ENCODE measurements at regions not wholly inside any gene's neighbourhood (a gene's known extent, or its start where the extent isn't known, plus 50 kb on each side); places are given as distances from the start of the nearest gene placed in this dataset.

DNA sequence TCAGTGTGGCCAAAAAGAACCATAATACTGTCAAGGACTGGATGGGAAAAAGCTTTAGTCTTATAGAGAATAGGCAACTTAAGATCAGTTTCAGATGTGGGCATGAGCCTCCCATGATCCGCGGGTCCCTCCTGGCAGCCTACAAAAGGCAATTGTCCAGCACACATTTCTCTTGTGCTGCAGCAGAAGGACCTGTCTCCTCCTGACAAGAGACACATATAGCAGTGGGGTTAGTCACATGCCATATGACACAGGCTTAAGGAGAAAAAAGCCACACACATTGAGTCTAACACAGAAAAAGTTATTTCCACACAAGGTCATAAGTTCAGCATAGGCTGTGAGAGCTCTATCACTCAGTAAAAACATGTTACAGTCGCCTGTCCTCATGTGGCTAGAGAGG is 1378.7 kb upstream of the PRR20A start:
- 68 to 71% methylated on average over 3 of the region's 3 CpGs for WGBS, 2 donors
- no peak for TF ChIP-seq POLR2A (IDR thresholded peaks at IDR 0.05)
- no peak for TF ChIP-seq CTCF (IDR thresholded peaks at IDR 0.05)

GRCh38 chr13:55777612-55778011 is 1363.1 kb upstream of the PRR20A start:
- TF ChIP-seq POLR2A (IDR thresholded peaks at IDR 0.05) (no peak), CTCF (IDR thresholded peaks at IDR 0.05) (no peak)
- Histone ChIP-seq H3K27me3 (no peaks in the 10 kb centered on the region), H3K36me3 (replicated peaks in 1 of 2; ENCODE audit: insufficient read depth in 1 of 2, low read depth in 2 of 2) (no peaks in the 10 kb centered on the region), H3K27ac (no peak overlapping the region), H3K4me3 (no peak overlapping the region), H3K9me3 (no peaks in the 10 kb centered on the region), H3K4me1 (no peaks in the 10 kb centered on the region)
- DNase-seq: no peak
- no peak for ATAC-seq
- intact Hi-C loops (cut with DNase I): no loop called here
- 33 to 66% methylated on average over 1 to 2 of the region's 2 CpGs for WGBS, 2 donors

More for the DNA sequence above, 1378.7 kb upstream of the PRR20A start:
- DNase-seq: no peak
- Histone ChIP-seq H3K27me3 (no peaks in the 10 kb centered on the region), H3K27ac (no peak overlapping the region), H3K36me3 (replicated peaks in 1 of 2; ENCODE audit: insufficient read depth in 1 of 2, low read depth in 2 of 2) (no peaks in the 10 kb centered on the region), H3K4me1 (no peaks in the 10 kb centered on the region), H3K4me3 (no peak overlapping the region), H3K9me3 (no peaks in the 10 kb centered on the region)
- ATAC-seq: no peak
- intact Hi-C loops (cut with DNase I): no loop called here

DNA sequence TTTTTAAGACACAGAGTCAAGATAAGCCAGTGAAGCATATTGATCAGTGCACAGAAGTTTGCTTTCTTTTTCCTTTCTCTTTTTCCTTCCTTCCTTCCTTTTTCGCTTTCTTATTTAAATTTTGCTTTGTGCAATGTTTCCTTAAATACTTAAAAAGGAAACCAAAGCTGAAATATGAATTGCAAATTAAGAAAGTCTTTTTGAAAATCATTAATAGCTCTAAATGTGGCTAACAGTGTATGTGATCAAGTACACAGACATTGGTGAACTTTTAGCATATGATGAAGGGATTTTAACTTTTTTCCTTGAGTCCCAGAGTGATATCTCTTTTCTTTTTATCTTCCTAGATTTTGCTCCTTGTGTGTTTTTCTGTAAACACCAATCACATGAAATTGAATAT is 1356.9 kb upstream of the PRR20A start:
- 48 to 52% methylated on average over 1 of the region's 1 CpG for WGBS, 2 donors
- ATAC-seq (no peak), DNase-seq (no peak)
- peaks cover 0 to 3% (median 0%) of the 10 kb centered on the region in 3 donors for H3K9me3 ChIP-seq
- H3K4me3 ChIP-seq: no peak overlapping the region
- H3K27ac ChIP-seq: no peak overlapping the region
- TF ChIP-seq POLR2A (IDR thresholded peaks at IDR 0.05) (no peak), CTCF (IDR thresholded peaks at IDR 0.05) (no peak)
- intact Hi-C loops (cut with DNase I): no loop called here
- no peaks in the 10 kb centered on the region for H3K27me3 ChIP-seq
- H3K36me3 ChIP-seq (replicated peaks in 1 of 2; ENCODE audit: insufficient read depth in 1 of 2, low read depth in 2 of 2): no peaks in the 10 kb centered on the region
- H3K4me1 ChIP-seq: no peaks in the 10 kb centered on the region

DNA sequence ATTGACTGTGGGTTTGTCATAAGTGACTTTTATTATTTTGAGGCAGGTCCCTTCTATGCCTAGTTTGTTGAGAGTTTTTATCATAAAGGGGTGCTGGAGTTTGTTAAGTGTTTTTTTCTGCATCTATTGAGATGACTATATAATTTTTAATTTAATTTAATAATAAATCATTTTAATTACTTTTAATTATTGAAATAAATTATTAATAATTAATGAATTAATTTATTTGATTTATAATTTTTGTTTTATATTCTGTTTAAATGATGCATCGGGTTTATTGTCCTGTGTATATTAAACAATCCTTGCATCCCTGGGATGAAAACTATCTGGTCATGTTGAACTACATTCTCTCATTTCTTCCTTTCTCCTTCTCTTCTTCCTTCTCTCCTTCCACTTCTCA is 1352.2 kb upstream of the PRR20A start:
- H3K27ac ChIP-seq: no peak overlapping the region
- no peak for ATAC-seq
- no peak for DNase-seq
- WGBS, 2 donors: 81 to 88% methylated on average over 1 of the region's 1 CpG
- no peaks in the 10 kb centered on the region for H3K36me3 ChIP-seq (replicated peaks in 1 of 2; ENCODE audit: insufficient read depth in 1 of 2, low read depth in 2 of 2)
- TF ChIP-seq POLR2A (IDR thresholded peaks at IDR 0.05): no peak
- H3K4me3 ChIP-seq: no peak overlapping the region
- no peaks in the 10 kb centered on the region for H3K27me3 ChIP-seq
- no peaks in the 10 kb centered on the region for H3K4me1 ChIP-seq
- intact Hi-C loops (cut with DNase I): no loop called here
- peaks cover 0 to 3% (median 0%) of the 10 kb centered on the region in 3 donors for H3K9me3 ChIP-seq

- no peak overlapping the region for H3K4me3 ChIP-seq
- H3K9me3 ChIP-seq: peaks cover 0 to 2% (median 0%) of the 10 kb centered on the region in 3 donors
- intact Hi-C loops (cut with DNase I): no loop called here
- 73 to 78% methylated on average over 3 of the region's 3 CpGs for WGBS, 2 donors
- H3K27ac ChIP-seq: no peak overlapping the region
- TF ChIP-seq POLR2A (IDR thresholded peaks at IDR 0.05): no peak
- no peak for TF ChIP-seq CTCF (IDR thresholded peaks at IDR 0.05)
- no peaks in the 10 kb centered on the region for H3K27me3 ChIP-seq
- no peaks in the 10 kb centered on the region for H3K4me1 ChIP-seq
- DNase-seq (no peak), ATAC-seq (no peak)
- H3K36me3 ChIP-seq (replicated peaks in 1 of 2; ENCODE audit: insufficient read depth in 1 of 2, low read depth in 2 of 2): no peaks in the 10 kb centered on the region
Observed at GRCh38 chr13:55792544-55793193, 1348.0 kb upstream of the PRR20A start.
